ENCODE measurements at regions not wholly inside any gene's neighbourhood (a gene's known extent, or its start where the extent isn't known, plus 50 kb on each side); places are given as distances from the start of the nearest gene placed in this dataset.

DNA sequence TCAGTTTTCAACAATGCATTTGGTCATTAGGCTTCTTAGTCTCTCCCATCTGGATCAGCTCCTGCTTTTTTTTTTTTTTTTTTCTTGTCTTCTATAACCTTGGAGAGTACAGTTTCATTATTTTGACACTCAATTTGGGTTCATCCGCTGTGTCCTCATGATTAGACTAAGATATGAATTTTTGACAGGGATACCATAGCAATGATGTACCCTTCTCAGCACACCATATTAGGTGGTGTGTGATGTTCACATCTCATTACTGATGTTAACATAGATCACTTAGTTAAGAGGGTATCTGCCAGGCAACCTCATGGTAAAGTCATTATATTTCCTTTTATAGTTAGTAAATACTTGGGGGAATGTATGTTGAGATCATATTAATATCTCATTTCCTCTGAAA is 445.5 kb upstream of the IGFBP3 start:
- DNase-seq (ENCODE audit: low read depth): no peak

DNA sequence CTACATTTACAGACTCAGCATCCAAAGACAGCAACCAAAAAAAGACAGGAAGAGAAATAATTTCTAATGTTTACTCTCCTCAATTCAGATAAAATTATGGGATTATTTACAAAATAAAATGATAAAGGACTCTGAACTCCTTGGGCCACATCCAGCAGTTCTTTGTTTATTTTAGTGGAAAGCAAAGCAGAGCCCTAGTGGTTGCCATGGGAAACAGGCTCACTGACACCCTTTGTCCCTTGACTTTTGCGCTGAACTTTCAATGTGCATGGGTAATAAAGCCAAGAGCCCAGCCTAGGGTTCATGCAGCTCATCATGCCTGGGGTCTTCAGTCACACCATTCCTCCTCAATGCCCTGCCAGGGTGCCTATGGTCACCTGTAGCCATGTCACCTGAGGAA is 442.6 kb upstream of the IGFBP3 start:
- DNase-seq (ENCODE audit: low read depth): no peak

DNA sequence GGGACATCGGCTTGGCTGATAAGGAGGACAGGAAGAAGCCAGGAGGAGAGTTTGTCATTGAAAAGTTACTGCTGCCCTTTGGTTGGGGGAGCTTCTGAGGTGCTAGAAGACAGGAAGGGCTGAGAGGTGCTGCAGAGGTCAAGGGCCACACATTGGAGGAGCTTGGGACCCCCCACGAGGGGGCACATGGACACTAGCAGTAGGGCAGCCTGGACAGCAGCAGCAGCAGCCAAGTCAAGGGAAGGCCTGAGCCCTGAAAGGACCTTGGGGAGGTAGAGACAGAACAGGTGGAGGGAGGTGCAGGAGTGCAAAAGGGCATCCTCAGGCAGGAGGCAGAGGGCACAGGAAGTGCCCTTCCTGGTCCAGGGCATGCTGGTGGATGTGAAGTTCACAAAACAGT is 439.7 kb upstream of the IGFBP3 start:
- no peak for DNase-seq (ENCODE audit: low read depth)

DNA sequence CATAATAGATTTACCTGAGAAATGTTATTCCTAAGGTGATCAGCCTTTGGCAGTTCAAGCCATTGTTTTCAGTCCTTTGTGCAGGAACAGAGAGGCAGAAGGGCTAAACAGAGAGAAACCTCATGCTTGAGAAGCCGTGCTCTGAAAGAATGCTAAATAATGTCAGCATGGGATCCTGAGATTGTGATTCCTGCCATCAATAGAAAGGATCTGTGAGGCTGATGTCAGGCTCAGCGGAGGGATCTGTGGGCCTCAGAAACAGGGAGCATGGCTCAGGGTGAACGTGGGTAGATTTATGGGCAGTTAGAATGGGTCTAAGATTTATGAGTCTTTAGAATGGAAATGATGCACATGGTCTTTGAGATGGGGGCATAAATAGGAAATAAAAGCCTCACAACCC is 439.2 kb upstream of the IGFBP3 start:
- DNase-seq (ENCODE audit: low read depth): no peak

DNA sequence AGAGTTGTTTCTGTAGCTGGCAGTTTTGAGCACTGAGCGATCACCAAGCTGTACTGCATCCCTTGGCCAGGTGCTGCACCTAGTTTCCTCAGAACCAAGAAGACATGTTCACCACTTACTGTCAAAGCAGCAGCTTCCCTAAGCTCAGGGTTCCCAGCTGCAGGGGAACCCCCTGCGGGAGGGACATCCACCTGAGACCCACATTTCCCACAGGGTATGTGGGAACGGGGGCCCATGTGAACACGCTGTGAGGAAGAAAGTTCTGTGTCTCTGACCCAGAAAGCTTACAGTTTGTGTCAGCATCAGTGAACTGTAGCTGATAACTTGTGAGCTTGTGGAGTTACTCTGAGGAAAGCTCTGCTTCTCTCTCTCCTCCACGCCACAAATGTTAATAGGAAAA is 436.8 kb upstream of the IGFBP3 start:
- no peak for DNase-seq (ENCODE audit: low read depth)

DNA sequence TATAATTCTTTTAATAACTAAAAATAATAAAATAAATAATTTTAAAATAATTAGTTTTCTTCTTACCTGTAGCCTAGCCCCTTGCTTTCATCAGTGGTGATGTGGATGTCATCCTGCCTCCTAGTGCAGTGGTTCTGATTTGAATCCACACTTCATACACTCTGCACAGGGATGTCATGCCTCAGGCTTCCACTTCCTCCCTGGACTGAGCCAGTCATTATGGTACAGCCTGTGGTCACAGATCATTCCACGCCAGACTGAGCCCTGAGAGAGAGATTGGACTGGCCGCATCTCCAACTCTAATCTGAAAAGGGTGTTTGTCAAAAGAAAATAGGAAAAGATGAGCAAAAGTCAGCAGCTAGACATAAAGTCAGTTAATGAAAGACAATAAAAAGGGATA is 436.2 kb upstream of the IGFBP3 start:
- no peak for DNase-seq (ENCODE audit: low read depth)

DNA sequence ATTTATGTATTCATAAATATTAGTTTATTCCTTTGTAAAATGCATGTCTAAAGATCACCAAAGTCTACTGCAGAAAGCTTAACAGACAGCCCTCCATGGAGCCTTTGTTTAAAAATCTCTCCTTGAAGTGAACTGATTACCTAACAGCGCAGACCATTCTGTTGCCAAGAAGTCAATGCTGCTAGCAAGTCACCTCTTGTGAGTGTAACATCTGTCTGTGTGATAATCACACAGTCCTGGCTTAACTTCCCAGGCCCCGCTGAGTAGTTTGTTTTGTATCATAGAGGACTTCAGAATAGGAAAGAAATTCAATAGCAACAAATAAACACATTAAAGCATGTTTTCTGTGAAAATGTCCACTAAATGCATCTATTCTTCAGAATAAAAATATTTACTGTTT is 435.3 kb upstream of the IGFBP3 start:
- no peak for DNase-seq (ENCODE audit: low read depth)

DNA sequence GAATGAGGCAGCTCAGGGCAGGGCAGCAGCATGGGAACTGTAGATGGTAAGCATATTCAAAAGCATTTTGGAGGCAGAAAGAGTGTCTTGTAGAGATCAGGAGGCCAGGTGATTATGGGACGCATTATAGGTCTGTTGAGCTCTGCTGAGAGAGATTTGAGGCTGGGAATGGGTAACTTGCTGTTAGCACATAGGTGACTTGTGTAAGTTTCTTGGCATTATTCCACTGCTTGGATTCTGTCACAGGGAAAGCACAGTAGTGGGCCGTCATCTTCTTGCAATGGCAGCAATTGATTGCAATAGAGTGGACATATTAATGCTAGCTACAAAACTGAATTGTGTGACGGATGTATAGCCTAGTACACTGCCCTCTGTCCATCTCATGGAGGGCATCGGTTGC is 434.3 kb upstream of the IGFBP3 start:
- DNase-seq (ENCODE audit: low read depth): no peak

DNA sequence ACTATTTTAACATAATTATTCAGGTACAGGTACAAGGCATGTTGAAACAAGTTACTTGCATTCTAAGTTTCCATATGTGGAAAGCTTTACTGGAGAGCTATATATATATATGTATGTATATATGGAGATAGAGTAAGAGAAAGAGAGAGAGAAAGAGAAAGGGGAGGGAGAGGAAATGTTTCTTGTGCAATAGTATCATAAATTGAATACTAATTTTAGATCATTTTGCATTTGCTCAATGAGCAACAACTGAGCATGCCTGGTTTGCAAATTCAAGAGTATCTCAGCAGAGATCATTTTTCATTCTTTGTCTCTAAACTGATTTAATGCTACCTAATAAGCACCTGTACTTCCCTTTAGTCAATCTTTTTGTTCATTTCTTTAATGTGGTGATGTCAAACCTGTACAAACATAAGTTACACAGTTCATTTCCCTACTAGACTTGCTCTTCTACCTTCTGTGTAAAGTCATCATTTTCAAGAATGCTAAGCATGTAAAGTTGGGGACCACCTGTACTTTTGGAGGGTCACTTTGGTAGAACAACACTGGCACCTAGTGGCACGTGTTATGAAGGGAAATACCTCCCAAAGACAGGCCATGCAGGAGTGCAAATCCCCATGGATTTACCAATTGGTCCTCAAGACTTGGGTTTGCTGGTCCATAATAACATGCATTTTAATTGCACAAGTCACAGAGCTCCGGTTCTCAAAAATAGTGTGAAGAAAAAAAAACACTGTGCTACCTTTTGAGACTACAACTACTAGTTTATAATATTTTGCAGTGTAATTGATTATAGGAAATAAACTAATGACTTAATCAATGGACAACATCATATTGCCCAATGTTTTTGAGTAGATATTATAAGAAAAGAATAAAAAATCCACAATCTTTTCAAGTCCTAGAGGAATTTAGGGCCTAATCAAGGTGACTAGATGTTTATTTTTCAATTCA is 431.2 kb upstream of the IGFBP3 start:
- DNase-seq (ENCODE audit: low read depth): peak; percentile 34

DNA sequence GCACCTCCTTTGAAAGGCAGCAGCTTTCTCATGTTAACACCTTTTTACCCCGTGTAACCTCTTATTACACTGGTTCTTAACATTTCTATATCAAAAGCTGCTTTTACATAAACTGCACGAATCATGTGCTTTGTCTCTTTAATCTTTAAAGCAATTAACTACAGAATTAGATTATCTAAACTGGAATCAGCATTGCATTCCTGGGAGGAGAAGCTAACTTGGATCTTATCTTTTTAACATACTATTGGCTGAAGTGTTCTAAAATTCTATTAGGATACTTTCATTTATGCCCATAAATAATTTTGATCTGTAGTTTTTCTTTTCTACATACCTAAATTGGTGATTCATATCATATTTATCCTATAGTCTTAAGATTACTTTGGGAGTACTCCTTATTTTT is 428.4 kb upstream of the IGFBP3 start:
- DNase-seq (ENCODE audit: low read depth): no peak

DNA sequence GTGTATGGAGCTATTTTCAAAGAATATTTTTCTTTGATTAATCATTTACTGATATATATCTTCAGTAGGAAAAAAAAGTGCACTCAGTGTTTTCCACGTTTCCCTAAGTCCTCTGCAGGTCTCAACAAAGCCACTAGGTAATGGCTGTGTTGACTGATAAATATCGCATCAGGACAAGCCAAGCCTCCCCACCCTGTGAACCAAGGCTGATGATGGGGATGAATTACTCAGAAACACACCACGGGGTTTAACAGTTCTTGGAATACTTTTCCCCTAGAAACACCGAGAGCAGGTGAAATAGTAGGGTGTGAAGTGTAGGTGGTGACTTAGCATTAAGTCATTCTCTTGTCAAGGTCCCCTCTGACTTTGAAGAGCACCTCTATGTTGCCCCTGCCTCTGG is 423.5 kb upstream of the IGFBP3 start:
- no peak for DNase-seq (ENCODE audit: low read depth)

DNA sequence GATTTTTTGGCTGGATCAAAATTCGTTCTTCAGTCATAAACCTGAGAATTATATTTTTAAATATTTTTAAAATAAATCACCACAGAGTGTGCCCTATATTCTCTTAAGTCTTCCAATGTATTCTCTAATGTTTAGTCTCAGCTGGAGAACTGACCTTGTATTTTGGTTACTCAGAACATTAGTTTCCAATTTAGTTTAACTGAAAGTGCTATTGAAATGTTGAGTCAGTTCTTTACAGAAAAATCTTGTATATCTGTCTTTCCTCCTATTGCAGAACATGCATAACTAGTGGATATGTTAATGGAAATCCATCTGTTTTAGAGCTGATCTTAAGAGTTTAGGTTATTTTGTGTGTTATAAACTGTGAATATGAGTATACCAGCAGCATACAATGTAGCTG is 422.7 kb upstream of the IGFBP3 start:
- no peak for DNase-seq (ENCODE audit: low read depth)

DNA sequence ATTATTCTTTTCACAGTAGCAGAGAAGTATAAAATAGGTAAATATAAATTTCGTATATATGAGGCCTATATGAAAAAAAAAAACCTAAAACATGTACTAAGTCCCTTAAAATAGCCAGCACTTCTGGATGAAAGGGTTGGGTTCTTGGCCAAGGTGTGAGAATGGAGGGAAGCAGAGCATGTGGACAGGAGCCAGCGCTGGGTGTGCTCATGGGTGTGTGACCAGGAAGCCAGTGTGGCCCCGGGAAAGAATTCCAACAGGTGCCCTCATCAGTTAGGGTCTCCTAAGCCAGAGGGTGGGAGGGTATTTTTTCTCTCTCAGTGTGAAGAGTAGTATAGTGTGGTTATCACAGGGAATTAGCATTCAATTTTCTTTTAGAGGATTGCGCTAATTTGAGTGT is 401.9 kb upstream of the IGFBP3 start:
- DNase-seq (ENCODE audit: low read depth): no peak

DNA sequence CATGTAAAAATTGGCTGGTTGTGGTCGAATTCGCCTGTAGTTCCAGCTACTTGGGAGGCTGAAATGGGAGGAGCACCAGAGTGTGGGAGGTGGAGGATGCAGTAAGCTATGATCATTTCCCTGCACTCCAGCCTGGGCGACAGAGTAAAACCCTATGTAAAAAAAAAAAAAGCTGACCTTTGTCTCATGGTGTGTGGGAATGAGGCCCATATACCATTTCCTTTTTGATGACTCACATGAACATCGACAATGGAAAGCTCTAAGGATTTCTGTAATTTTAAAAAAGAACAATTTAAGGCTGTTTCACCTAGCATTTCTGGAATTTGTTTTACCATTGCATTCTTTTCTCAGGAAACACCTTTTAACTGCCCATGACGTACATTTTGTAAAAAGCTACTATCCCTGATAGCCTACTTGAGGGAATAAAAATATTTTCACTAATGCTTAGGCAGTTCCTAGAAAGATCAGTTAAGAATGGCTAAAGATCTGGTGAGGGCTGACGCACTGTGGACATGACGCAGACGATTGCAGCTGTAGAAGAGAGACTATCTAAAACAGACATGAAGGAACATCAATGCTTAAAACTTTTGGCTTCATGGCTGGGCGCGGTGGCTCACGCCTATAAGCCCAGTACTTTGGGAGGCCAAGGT is 400.6 kb upstream of the IGFBP3 start:
- no peak for DNase-seq (ENCODE audit: low read depth)

DNA sequence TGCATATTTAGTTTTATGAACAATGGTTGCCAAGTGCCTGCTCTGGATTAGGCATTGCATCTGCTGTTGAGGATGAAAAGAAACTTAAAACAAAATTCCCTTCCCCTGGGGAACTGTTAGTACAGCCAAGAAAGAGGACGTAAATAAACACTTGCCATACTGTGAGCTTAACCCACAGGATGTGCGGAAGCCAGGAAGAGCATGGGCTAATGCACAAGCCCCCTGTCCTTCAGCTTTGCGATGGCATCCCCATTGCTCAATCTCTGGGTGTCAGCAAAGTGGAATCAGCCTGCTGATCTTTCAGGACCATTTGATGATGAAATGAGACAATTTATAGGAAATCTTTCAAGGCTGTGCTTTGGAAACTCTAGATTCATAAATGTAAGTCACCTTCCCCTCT is 399.9 kb upstream of the IGFBP3 start:
- no peak for DNase-seq (ENCODE audit: low read depth)

DNA sequence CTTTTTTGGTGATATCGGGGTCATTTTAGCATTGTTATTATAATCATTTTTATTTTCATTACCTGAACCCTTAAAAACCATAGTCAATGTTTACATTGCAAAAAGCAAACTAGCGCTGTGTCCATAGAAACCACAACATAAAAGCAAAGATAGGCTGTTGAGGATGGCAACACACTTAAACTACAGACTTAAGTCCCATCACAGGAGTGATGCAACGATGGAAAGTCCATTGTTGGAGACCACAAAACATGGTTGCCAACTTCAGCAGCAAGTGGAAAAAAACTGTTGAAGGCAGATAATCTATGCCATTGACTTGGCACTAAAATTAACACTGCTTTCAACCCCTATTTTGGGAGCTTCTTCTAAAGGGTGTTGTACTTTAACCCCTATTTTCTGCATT is 398.8 kb upstream of the IGFBP3 start:
- no peak for DNase-seq (ENCODE audit: low read depth)

DNA sequence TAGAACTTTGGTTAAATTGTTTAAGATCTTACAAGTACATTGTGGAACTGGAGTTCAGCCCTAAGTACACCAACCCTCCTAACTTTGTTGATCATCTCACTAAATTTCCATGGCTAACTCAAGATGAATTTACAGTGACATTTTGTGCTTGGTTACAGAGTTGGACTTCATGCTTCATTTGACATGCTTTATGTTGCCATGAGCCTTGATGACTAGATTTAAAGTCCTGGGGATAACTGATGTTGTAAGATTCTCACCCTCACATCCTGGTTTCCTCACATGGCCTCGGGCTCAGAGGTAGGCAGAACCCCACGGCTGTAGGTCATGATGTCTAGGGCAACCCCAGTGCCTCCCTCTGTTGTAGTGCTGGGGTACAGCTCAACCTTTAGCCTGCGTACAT is 397.2 kb upstream of the IGFBP3 start:
- DNase-seq (ENCODE audit: low read depth): no peak

DNA sequence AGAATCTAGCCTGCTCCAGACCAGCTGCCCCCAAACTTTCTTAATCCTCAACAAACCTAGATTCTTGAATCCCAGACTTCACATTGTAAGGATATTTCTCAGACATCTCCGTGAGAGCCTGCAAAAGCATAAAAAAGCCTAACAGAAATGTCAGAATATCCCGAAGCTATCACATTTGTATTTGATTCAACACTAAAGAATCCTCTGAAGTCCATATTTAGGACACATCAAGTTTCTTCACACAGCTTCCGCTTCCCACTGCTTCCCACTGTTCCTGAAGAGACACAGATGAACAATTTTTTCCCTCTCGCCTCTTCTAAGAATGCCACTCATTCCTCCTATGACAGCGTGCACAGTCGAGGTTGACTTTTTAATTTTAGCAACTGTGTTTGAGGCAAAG is 396.2 kb upstream of the IGFBP3 start:
- peak; percentile 76 for DNase-seq (ENCODE audit: low read depth)

DNA sequence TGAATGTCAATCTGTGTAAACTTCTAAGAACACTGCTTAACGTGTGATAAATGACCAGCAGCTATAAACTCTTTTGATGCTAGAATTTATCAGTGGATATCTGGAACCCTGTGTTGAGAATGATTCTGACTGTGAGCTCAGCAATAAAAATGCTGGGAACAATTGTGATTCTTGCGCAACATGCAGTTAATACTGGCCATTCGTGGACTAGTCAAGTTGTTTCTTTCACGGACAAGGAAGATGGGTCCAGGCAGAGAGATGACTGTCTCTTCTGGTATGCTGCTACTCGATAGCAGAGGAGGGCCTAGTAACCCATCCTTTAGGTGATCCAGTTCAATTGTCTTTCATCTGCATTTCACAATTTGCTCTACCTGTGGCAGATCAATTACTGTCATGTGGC is 394.8 kb upstream of the IGFBP3 start:
- DNase-seq (ENCODE audit: low read depth): peak; percentile 73

DNA sequence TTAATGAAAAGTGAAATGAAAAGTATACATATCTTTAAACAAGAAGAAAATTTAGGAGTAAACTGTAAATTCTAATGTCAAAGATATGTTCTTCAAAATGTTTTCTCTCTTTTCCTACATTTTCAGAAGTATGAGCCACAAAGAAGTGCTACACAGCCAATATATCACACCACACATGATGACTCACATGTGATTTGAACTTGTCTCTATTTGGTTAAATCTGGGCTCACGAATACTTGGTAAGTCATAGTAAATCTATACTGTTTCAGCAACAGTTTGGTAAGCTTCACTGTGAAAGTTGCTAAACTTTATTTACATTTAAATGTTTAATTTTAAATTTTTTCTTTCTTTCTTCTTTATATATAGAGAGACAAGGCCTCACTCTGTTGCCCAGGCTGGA is 380.6 kb upstream of the IGFBP3 start:
- DNase-seq (ENCODE audit: low read depth): no peak

DNA sequence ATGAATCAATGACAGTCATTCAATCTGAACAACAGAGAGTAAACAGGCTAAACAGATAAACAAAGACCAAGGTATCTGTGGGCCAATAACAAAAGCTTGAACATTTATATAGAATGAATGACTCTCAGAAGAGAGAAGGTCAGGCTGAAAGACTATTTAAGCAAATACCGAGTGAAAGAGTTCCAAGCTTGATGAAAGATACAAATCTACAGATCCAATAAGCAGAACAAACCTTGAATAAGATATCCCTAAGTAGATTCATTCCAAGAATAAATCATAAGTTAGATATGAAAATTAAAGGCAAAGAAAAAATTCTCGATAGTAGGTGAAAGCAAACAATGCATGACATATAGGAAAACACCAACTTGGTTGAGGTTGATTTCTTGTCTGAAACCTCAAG is 376.4 kb upstream of the IGFBP3 start:
- no peak for DNase-seq (ENCODE audit: low read depth)

DNA sequence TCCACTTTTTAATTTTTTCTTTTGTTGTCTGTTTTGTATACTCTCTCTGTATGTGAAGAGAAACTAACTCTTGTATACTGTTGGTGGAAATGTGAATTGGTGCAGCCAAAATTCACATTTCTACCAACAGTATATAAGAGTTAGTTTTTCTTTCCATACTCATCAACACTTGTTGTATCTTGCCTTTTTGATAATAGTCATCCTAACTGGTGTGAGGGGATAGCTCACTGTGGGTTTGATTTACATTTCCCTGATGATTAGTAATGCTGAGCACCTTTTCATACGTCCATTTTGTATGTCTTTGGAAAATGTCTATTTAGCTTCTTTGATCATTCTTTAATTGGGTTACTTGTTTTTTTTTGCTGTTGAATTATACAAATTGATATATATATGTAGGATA is 375.5 kb upstream of the IGFBP3 start:
- DNase-seq (ENCODE audit: low read depth): no peak

DNA sequence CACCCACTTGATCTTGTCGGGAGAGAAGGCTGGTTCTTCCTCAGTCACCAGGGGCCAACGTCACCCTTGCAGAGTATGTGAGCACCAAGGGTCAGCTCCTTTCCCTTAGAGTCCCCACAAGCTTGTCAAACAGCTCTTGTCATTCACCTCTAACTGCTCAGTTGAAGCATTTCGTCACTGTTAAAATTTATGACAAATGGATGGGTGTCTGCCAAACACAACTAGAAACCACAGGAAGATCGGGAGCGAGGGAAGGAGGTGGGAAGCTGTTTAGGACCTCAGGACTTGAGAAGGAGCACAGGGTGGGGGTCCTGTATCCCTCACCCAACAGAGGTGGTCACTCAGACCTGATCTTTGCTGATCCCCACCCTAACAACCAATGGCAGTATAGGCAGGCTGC is 373.3 kb upstream of the IGFBP3 start:
- DNase-seq (ENCODE audit: low read depth): no peak

DNA sequence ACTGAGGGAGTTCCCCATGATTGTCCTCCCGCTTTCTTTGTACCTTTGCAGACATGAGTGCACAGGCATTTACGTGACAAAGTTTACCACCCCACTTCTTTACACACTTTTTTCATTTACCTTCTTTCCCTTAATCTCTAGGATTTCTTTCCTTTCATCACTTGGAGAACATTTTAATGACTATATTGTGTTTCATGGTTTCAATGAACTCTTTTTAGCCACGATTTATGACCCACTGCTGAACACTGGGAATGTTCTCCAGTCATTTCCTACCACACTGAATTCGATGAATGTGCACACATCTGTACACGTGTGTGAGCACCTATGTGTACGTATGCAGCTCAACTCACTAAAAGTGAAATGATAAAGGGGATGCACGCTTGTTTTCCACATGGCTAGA is 371.7 kb upstream of the IGFBP3 start:
- no peak for DNase-seq (ENCODE audit: low read depth)
